AG04450 (cell line): ENCODE measurements at regions not wholly inside any gene's neighbourhood (a gene's known extent, or its start where the extent isn't known, plus 50 kb on each side); places are given as distances from the start of the nearest gene placed in this dataset.

Experiments used
- CTCF ChIA-PET: fragments of 300-600, 350-600 bp; formaldehyde crosslinking; extraction: SDS; loops from one replicate; lab custom pipeline; 2022; ENCODE audit warnings: antibody characterized with exemption, inconsistent platforms; lab: Charles Lee
- POLR2A ChIA-PET: fragments of 350-600 bp; formaldehyde crosslinking; extraction: SDS; loops from one replicate; lab custom pipeline; 2021; ENCODE audit warnings: antibody characterized with exemption, inconsistent platforms; lab: Yijun Ruan, JAX
- DNase-seq: peaks from one replicate; pipeline ENCODE4 v3.0.0-alpha.2; 2011; ENCODE audit warnings: low read depth, low spot score
- H3K27ac ChIP-seq: one replicate; pipeline ENCODE4 v1.5.1; 2012; ENCODE audit warnings: low read depth, low read length, control low read depth
- H3K27me3 ChIP-seq: one replicate; pipeline ENCODE4 v1.6.0; 2012; ENCODE audit warnings: low read length; ENCODE audit not compliant: control insufficient read depth, insufficient read depth
- H3K4me3 ChIP-seq: 2 replicates; pipeline ENCODE4 v1.5.1; 2011; ENCODE audit warnings: mild to moderate bottlenecking, low read depth, low read length, control low read depth
- H3K9me3 ChIP-seq: 2 replicates; pipeline ENCODE4 v1.5.1; 2012; ENCODE audit warnings: low read length; ENCODE audit not compliant: control insufficient read depth, insufficient read depth
- TF ChIP-seq, protein P1 (sequence below): IDR thresholded peaks from 2 replicates; pipeline ENCODE4 v1.5.1; 2011; ENCODE audit warnings: low read depth, low read length, control low read depth, inconsistent platforms

DNA sequence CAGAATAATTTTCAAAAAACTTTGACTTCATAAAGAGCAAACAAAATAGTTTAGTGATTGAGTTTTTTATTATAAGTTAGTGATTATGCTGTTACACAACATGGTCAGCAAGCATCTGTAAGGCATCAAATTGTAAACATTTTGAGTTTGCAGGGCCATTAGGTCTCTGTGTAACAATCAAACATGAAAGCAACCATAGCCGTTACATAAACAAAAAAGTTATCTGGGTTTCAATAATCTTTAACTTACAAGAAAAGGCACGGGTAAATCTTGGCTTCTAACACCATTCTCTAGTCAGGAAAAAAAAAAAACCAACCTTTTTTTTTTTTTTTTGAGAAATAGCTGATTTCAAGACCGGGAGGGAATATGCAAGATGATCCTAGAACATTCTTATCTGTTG is 1941.1 kb downstream of the PCDH7 start:
- no peaks in the 10 kb centered on the region for H3K27me3 ChIP-seq
- DNase-seq: no peak
- TF ChIP-seq, protein P1, sequence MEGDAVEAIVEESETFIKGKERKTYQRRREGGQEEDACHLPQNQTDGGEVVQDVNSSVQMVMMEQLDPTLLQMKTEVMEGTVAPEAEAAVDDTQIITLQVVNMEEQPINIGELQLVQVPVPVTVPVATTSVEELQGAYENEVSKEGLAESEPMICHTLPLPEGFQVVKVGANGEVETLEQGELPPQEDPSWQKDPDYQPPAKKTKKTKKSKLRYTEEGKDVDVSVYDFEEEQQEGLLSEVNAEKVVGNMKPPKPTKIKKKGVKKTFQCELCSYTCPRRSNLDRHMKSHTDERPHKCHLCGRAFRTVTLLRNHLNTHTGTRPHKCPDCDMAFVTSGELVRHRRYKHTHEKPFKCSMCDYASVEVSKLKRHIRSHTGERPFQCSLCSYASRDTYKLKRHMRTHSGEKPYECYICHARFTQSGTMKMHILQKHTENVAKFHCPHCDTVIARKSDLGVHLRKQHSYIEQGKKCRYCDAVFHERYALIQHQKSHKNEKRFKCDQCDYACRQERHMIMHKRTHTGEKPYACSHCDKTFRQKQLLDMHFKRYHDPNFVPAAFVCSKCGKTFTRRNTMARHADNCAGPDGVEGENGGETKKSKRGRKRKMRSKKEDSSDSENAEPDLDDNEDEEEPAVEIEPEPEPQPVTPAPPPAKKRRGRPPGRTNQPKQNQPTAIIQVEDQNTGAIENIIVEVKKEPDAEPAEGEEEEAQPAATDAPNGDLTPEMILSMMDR: no peak
- POLR2A ChIA-PET: no interaction called here
- H3K9me3 ChIP-seq: peaks cover 9% of the 10 kb centered on the region; the same call in 1 of the 2 replicates
- H3K27ac ChIP-seq: no peak overlapping the region
- CTCF ChIA-PET: no interaction called here
- H3K4me3 ChIP-seq: no peak overlapping the region

DNA sequence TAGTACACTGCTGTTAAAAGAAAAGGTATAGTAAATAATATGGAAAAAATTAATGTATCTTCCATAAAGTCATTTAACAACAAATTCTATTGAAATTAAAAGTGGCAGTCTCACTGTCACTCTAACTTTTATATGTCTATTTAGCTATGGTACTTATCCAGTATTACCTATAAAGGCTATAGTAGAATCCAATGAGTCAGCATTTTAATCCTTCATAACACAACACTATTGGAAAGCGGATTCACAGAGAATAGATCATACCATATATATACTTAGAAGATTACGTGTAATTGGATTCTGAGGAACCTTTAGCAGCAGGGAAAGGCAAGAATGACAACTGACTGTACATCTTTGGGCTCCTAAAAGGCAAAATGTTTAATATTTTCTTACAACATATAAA is 1942.6 kb downstream of the PCDH7 start:
- no peak overlapping the region for H3K27ac ChIP-seq
- H3K4me3 ChIP-seq: no peak overlapping the region
- DNase-seq: no peak
- peaks cover 9% of the 10 kb centered on the region; the same call in 1 of the 2 replicates for H3K9me3 ChIP-seq
- POLR2A ChIA-PET: no interaction called here
- TF ChIP-seq, protein P1: no peak
- H3K27me3 ChIP-seq: no peaks in the 10 kb centered on the region
- CTCF ChIA-PET: no interaction called here

DNA sequence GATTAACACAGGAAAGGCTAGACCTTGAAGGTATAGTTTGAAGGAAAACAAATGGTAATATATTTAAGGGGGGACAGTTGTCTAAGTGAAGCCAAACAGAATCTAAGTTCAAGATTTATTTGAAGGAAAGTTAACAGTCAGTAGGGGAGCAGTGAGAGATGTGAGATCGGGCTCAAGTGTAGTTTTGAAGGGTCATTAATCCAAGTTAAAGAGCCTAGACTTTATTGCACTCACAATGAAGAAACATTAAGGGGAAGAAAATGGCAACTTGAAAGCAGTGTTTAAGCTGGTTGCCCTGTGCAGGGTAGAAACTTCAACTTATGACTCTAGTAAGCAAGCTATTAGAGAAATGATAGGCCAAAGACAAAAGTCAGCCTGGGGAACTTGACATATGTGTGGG is 1952.2 kb downstream of the PCDH7 start:
- CTCF ChIA-PET: interaction anchor here (0.5 kb wide), 1 partner anchor 291 kb away, joined by 4 read pairs; no protein-coding TSS in a partner anchor
- Histone ChIP-seq H3K4me3 (no peak overlapping the region), H3K9me3 (no peaks in the 10 kb centered on the region; the same call in 1 of the 2 replicates), H3K27me3 (no peaks in the 10 kb centered on the region), H3K27ac (no peak overlapping the region)
- no peak for DNase-seq
- TF ChIP-seq, protein P1: no peak
- POLR2A ChIA-PET: no interaction called here

DNA sequence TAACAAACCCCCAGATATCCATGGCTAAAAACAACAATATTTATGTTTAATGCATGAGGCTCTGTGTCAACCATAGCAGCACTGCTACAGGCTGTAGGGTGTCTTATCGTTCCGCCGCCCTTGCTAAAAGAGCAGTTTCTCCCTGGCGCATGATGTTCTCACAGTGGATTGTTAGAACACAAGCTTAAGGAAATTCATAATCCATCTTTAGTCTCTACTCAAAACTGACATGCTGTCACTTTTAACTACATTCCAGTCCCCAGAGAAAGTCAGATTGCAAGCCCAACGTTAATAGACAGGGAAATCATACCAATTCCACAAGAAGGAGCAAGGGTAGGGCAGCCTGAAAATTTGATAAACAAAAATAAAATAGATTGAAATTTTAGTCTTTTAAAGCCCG is 1960.8 kb downstream of the PCDH7 start:
- no peak for DNase-seq
- no peak overlapping the region for H3K27ac ChIP-seq
- POLR2A ChIA-PET: no interaction called here
- CTCF ChIA-PET: no interaction called here
- no peaks in the 10 kb centered on the region for H3K27me3 ChIP-seq
- TF ChIP-seq, protein P1: no peak
- no peak overlapping the region for H3K4me3 ChIP-seq
- peaks cover 10% of the 10 kb centered on the region for H3K9me3 ChIP-seq

DNA sequence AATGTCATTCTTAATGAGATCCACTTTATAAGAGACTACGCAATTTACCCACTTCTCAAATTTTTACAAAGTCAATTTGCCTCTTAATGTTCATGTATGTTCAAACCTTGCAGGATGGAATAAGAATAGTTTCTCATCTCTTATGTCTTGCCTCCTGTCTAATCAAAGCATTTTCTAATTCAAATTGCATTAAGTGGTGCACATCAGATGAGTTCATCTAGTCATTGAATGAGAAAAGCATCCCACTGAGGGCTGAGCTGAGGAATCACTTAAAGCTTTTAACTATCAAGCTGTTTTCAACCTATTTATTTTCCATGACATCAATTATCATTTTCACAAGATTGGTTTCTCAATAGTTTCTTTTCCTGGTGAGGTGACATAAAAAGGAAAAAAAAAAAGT is 1964.0 kb downstream of the PCDH7 start:
- POLR2A ChIA-PET: no interaction called here
- H3K4me3 ChIP-seq: no peak overlapping the region
- peaks cover 9% of the 10 kb centered on the region for H3K9me3 ChIP-seq
- H3K27ac ChIP-seq: no peak overlapping the region
- DNase-seq: no peak
- TF ChIP-seq, protein P1: no peak
- CTCF ChIA-PET: no interaction called here
- no peaks in the 10 kb centered on the region for H3K27me3 ChIP-seq
